HG03469 (cell line): ENCODE measurements at regions not wholly inside any gene's neighbourhood (a gene's known extent, or its start where the extent isn't known, plus 50 kb on each side); places are given as distances from the start of the nearest gene placed in this dataset.

ENCODE experiments used
- ATAC-seq: cut with Tn5 transposase; IDR thresholded peaks from one replicate; pipeline ENCODE4 v1.9.1; 2021; ENCODE audit warnings: mild to moderate bottlenecking, moderate library complexity, moderate number of reproducible peaks; ENCODE audit not compliant: unreplicated experiment

GRCh38 chr4:138758876-138759553 lies 256.6 kb upstream of the NOCT start:
- no peak for ATAC-seq

DNA sequence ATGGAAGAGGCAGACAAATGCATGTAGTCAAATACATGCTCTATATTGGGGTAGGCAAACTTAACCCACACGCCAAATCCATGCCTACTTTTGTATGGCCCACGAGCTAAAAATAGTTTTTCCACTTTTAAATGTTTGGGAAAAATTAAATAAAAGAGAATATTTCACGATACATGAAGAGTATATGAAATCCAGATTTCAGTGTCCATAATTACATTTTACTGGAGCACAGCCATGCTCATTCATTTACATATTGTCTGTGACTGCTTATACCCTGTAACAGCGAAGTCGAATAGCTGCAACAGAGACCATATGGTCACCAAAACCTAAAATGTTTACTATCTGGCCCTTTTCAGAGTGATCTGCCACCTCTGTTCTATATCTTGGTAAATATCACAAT lies 257.4 kb upstream of the NOCT start:
- ATAC-seq: no peak

DNA sequence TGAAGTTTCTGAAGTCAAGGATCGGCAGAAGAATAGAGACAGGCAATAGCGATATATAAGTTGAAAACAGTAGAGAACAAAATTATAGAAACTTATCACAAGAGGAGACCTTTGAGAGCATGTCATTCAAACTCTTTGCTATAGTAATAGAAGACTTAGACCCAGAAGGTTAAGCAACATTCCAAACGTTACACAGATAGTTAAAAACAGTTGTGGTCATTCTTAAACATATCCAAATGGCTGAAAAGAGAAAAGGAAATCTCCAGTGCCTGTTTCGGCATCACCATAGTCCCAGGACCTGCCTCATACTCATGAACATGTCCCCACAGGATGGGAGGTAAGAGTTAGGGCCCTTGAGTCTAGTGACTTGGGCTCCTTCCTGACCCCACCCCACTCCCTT lies 258.1 kb upstream of the NOCT start:
- ATAC-seq: no peak

GRCh38 chr4:138756519-138756918 lies 259.1 kb upstream of the NOCT start:
- no peak for ATAC-seq

DNA sequence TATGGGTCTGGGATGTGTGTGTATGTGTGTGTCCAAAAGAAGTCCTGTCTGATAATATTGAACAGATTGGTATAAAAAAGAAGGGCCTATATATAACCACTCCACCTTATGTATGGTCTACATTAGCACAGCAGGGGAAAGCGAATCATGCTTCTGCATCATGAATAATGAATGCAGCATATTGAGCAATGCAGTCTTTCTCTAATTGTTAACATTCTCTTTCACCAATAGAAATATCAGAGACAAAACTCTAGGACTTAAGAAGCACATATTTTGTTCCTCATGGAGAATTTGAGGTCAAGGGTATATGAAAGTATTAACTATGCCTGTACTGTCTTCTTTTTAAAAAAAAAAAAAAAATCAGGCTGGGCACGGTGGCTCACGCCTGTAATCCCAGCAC lies 264.3 kb upstream of the NOCT start:
- ATAC-seq: no peak

DNA sequence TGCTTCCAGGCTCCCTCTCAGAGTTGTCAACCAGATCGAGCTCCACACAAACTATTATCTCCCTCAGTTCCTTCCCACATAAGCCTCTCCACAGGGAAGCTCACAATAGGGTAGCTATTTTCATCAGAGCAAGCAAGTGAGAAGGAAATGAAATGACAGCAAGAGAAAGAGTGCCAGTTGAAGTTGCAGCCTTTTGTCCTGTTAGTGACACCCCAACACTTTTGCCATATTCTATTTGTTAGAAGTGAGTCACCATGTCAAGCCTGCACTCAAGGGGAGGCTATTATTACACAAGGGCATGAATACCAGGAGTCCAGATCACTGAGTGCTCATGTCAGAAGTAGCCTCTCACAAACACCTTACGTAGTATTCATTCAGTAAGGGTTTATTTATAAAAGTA lies 266.3 kb upstream of the NOCT start:
- ATAC-seq: no peak

DNA sequence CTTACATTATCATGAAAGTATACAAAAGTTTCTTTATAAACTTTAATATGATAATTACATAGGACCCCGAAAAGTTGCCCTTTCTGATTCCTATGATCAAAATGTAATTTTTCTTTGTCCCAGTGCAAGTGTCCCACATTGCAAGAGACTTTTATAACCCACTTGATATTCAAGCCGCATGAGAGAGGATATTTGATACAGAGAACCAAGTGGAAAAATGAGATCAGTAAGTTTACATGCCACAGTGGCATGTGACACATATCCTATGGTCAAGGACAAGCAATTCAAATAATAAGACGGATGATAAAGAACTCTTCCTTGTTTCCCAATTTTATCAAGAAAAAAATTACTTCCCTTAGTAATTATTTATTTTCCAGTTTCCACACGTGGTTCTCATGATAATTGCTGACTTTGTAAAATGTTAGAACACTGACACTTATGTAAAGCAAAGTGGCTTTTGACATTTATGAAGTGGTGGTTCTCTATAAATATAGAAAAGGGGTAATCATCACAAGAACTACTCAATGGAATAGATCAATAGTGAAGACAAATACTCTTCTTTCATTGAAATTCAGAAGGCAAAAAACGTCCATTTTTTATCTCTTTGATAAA lies 273.7 kb upstream of the NOCT start:
- no peak for ATAC-seq

- no peak for ATAC-seq
Measured at GRCh38 chr4:138740816-138741745, 274.5 kb upstream of the NOCT start.

GRCh38 chr4:138736362-138736761 lies 279.2 kb upstream of the NOCT start:
- ATAC-seq: no peak

- no peak for ATAC-seq
Measured at GRCh38 chr4:138734746-138735145, 280.8 kb upstream of the NOCT start.

DNA sequence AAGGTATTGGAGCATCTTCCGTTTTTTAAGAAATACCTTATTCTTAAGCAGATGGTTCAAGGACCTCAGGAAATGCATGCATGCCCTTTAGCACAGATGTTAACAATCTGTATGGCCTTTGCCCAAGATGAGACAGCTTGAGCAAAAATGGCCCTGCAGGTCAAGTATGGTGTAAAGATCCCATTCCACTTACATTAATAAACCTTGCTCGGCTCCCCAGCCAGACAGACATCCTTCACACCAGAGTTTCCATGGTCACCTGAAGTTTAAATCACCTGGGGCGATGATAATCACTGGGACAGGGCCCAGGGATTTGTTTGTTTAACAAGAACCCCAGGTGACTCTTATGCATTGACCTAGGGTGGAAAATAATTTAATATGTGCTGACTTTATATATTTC lies 287.0 kb upstream of the NOCT start:
- ATAC-seq: no peak

- no peak for ATAC-seq
Measured at GRCh38 chr4:138727731-138728130, 287.9 kb upstream of the NOCT start.

DNA sequence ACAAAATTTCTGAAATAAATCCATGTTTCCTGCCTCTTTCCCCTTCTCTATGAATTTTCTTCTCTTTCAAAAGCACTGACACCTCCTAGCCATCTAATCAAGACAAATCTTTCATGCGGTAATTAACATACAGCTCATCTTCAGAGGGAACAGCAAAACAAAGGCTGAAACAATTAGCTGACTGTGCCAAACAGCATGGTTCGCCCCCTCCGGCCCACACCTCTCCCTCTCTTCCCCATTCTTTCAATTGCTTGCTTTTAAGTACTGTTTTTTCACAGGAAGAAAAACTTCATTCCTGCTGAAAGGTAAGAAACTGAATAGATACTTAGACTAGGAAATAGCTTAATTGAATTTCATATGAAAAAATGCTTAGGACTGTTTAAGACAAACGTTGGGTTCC lies 291.1 kb upstream of the NOCT start:
- ATAC-seq: no peak

DNA sequence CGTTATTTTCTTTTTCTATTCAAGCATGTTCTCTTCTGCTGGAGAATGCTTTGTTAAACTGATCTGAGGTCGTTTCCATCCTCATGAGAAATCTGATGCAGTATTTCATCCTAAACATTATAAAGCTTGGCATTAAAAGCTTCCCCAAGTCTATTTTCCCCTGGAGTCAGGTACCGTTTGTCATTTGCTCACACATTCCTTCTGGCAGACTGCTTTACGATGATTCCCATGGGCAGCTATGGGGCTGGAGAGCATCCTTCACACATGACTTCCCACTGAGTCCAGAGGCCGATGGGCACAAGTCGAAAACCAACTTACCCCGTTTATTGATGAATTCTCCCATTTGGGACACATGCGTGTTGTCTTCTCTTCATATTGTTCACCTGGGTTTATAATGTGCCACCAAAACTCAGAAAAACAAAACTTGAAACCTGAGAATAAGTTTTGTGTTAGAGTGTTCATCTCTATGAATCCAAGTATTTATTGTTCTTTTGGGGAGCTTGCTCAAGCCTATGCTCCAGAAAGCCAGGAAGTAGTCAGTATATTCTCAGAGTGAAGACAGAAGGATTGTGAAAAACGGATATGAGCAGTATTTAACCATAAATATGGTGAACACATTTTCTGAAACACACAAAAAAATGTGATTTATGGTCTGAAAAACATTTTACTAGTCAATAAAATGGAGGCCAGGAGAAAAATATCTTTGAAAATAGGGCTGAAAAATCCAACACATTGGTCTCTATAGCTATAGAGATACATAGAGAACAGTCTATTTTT lies 298.8 kb upstream of the NOCT start:
- ATAC-seq: no peak

DNA sequence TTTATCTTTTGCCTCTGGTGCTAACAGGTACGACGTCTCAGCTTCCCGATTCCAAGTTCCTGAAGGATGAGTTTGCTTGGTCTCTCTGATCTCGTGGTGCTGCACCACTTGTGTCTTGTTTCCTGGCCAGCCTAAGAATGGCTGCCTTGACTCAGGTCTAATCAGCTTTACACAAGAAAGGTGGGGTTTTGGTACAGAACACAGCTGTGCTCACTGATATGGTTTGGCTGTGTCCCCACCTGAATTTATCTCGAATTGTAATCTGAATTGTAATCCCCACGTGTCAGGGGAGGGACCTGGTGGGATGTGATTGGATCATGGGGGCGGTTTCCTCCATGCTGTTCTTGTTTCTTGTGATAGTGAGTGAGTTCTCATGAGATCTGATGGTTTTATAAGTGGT lies 305.3 kb upstream of the NOCT start:
- no peak for ATAC-seq

GRCh38 chr4:138709859-138710258 lies 305.7 kb upstream of the NOCT start:
- no peak for ATAC-seq

- no peak for ATAC-seq
Measured at GRCh38 chr4:138707746-138708677, 307.6 kb upstream of the NOCT start.

DNA sequence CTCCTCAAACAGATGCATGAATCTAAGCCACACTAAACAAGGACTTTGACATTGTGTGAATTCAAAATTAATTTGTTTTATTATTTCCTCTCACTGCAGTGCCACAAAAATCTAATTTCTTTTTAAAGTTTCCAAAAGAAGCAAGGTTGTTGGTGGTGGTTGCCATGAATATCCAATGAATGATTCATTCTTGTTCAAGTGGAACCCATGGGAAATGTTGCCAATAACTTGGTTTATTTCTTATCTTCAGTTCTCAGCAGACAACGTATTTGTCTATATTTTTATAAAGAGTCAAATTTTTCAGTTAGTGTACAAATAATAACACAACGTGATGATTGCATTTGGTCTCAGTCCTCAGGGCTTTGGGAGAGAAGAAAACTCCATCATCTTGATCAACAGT lies 309.4 kb upstream of the NOCT start:
- no peak for ATAC-seq

- no peak for ATAC-seq
Measured at GRCh38 chr4:138702190-138702824, 313.3 kb upstream of the NOCT start.

- ATAC-seq: no peak
Measured at GRCh38 chr4:138698641-138699040, 316.9 kb upstream of the NOCT start.
